GM18499 (cell line): ENCODE measurements at regions not wholly inside any gene's neighbourhood (a gene's known extent, or its start where the extent isn't known, plus 50 kb on each side); places are given as distances from the start of the nearest gene placed in this dataset.
"Not testable (repeated sequence)": the region's sequence is repeated elsewhere in the genome, so short reads cannot be mapped to it uniquely, and the experiment has no call there.

Experiments used
- ATAC-seq: cut with Tn5 transposase; IDR thresholded peaks from one replicate; pipeline ENCODE4 v1.9.1; 2021; ENCODE audit warnings: moderate number of reproducible peaks; ENCODE audit not compliant: insufficient read depth, unreplicated experiment

GRCh38 chr6:9875605-9876353 lies 539.1 kb downstream of the TFAP2A start:
- ATAC-seq = no peak

GRCh38 chr6:9862603-9863167 lies 552.2 kb downstream of the TFAP2A start:
- ATAC-seq = no peak

DNA sequence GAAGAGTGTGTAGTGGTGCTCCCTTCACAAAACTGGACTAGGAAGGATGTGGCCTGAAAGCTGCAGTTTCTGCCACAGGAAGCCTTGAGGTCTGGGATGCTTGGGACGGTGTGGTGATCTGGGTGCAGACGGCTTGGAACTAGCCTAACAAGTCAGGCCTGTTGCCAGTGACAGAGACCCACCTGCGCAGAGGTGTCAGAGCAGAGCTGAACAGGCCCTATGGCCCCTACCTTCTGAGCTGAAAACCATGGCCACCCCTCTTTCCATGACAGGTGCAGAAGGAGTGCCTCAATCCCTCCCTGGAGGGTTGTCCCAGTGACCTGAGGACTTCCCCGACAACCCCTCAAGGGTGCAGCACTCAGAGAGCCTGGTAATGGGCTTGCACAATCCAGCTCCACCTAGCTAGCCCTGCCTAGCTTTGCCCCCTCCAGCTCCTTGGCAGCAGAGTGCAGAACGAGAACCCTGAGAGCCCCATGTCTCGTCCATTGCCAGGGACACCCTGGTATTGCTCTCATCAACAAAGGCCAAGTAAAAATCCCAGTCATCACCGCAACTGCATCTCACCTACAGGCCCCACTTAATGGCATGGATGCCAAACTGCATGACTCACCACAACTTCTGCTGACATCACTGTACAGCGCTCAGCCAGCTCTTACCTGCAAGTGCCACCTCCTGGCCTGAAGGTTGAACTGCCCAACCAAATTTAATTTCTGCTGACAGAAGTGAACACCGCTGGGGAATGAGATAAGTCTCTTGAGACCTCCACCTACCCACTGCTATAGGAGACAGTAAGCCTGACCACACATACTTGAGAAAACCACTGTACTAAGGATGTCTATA lies 563.1 kb downstream of the TFAP2A start:
- ATAC-seq = no peak

GRCh38 chr6:9851006-9851405 lies 563.9 kb downstream of the TFAP2A start:
- no peak for ATAC-seq

- ATAC-seq = no peak
These were observed 566.8 kb downstream of the TFAP2A start for GRCh38 chr6:9848094-9848493.

DNA sequence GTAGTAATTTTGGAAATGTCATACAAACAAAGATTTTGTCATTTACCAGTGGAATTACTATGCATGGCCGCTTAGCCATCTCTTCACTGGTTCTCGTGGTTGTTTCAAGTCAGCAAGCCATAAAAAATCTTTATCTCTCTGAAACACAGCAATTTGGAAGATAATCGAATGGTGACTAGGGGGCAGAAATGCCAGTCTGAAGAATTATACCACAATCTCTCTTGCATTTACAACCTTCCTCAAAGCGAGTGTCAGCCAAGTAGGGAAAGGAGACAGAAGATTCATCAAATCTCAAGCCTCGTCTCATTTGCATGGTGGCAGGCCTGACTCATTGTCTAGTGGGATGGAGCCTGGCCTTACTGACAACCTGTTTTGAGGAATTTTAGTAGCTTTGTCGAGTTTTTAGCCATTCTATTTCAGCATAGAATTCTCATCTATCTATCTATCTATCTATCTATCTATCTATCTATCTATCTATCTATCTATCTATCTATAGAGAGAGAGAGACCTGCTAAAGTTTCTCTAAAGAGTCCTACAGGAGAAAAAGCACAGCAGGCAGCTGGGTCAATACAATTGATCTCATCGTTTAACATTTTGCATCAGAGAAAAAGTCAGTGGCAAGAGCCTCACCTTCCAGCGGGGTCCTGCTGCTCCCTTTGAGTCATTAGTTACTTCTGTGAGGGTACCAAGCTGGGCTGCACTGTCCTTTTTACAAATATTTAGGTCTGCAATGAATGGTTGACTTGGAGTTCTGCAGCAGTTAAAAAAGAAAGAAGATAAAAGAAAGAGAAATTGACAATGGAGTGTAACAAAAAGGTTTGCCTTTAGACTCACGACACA lies 572.8 kb downstream of the TFAP2A start:
- no peak for ATAC-seq

GRCh38 chr6:9834233-9834632 lies 580.6 kb downstream of the TFAP2A start:
- no peak for ATAC-seq

DNA sequence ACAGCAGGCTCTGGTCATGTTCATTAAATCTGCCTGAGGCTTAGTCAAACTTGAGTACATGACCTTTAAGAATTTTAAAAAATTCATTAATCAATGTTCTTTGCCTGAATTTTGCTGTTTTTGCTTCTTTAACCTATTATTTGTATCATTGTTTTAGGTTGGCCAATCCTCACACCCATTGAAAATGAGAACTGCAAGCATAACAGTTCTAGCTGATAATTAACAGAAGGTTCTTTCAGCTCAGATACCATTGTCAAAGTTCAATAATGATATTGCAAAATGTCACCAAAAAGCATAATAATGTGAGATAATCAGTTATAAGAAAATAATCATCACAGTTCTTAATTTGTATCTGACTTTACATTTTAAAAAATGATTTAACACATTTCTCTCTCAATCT lies 583.1 kb downstream of the TFAP2A start:
- no peak for ATAC-seq

GRCh38 chr6:9830808-9831207 lies 584.1 kb downstream of the TFAP2A start:
- no peak for ATAC-seq

- ATAC-seq = no peak
These were observed 589.3 kb downstream of the TFAP2A start for GRCh38 chr6:9825526-9825925.

DNA sequence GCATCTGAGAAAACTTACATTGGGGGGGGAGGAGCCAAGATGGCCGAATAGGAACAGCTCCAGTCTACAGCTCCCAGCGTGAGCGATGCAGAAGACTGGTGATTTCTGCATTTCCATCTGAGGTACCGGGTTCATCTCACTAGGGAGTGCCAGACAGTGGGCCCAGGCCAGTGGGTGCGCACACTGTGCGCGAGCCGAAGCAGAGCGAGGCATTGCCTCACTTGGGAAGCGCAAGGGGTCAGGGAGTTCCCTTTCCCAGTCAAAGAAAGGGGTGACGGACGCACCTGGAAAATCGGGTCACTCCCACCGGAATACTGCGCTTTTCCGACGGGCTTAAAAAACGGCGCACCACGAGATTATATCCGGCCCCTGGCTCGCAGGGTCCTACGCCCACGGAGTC lies 604.1 kb downstream of the TFAP2A start:
- not testable (repeated sequence) for ATAC-seq

DNA sequence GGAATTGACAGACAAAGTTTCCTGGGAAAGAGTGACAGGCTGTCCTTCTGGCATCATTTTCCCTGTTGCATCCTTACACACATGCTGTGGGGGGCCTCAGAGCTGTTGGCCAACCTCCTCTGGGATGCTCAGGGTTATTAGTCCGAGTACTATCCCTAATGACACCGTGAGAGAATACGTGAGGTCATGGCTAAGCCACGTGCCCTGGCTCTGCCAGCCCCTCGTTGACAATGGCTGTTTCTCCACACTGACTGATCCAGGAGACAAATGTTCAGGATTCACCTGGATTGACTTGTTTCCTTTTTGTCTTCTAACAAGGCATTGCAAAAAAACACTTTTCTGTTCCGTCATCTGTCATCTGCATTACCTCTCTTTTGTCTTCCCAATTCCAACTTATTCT lies 604.6 kb downstream of the TFAP2A start:
- no peak for ATAC-seq

- ATAC-seq = no peak
These were observed 608.7 kb downstream of the TFAP2A start for GRCh38 chr6:9806195-9806594.

GRCh38 chr6:9801249-9801754 lies 613.6 kb downstream of the TFAP2A start:
- no peak for ATAC-seq

DNA sequence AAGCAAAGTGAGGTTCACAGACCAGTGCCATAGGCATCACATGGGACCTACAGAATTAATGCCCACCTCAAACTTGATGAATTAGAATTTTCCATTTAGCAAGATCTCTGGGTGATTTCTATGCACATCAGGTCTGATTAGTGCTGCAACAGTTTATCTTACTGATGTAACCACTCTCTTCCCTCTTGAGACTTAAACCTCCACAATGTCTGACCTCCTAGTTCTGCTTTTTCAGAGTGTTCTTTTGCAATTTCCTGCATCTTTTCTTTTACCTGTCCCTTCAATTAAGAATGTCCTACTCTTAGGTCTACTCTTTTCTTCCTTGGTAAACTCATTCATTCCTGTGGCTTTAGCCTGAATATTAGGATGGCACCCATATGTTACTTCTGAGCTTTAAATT lies 615.3 kb downstream of the TFAP2A start:
- ATAC-seq = no peak

DNA sequence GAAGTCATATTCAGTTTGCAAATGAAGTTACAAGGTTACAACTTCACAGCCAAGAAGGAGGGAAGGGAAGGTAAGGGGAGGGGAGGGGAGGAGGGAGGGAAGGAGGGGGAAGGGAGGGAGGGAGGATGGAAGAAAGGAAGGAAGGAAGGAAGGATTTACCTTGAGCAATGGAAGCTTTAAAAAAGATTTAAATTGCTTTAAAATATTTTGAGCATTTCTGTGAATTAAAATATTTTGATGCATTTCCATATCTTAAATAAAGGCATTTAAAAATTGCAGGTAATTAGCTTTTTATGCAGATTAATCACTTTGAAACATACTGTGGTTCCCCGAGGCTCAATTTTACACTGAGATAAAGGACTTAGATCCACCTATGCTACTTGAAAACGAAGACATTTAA lies 618.0 kb downstream of the TFAP2A start:
- ATAC-seq = no peak

DNA sequence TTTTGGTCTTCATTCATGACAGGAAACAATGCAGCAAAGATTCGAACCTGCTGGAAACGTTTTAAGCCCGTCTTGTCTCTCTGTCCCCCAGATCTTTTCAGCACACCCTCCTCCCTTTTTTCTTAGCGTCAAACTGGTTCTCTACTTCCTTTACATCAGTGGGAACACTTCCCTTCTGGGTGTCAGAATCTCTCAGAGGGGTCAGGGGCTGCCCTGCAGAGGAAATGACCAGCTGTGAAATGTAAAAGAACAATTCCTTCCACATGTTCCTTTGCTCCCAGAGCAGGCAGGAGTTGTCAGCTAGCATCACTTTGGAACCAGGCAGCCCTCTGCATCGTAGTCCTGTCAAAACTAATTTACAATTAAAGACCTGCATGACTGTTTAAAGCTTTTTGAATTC lies 619.0 kb downstream of the TFAP2A start:
- ATAC-seq = no peak

DNA sequence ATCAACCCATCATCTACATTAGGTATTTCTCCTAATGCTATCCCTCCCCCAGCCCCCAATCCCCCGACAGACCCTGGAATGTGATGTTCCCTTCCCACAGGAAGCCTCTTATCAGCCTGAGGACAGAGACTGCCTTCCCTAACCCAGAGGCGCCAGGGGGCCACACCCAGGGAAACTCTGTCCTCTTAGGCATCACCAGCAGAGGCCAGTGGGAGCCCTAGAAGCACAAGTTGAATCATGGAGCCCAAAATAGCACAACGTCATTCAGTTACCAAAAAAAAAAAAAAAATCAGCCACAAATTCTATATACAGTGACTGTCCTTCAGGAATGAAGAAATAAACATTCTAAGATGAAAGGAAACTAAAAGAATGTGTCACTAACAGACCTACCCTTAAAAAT lies 625.7 kb downstream of the TFAP2A start:
- no peak for ATAC-seq

GRCh38 chr6:9784786-9785185 lies 630.1 kb downstream of the TFAP2A start:
- ATAC-seq = no peak

GRCh38 chr6:9783567-9783966 lies 631.3 kb downstream of the TFAP2A start:
- no peak for ATAC-seq
